IMR-90 (cell line): ENCODE measurements at regions not wholly inside any gene's neighbourhood (a gene's known extent, or its start where the extent isn't known, plus 50 kb on each side); places are given as distances from the start of the nearest gene placed in this dataset.

Experiments
- ATAC-seq: fragments of 200-7000 bp; cut with Tn5 transposase; 2 replicates; pipeline ENCODE4 v1.9.1; 2020; ENCODE audit warnings: low read depth, mild to moderate bottlenecking, moderate library complexity
- BruUV-seq: library from RNA; stranded (reverse); fragments of 400-500 nt; replicated peaks from 2 replicates; lab custom pipeline; 2021; lab: Mats Ljungman, UMichigan
- CTCF ChIA-PET: fragments of 300-600 bp; formaldehyde crosslinking; extraction: SDS; loops from one replicate; lab custom pipeline; 2021; ENCODE audit warnings: antibody characterized with exemption; lab: Yijun Ruan, JAX
- POLR2A ChIA-PET: fragments of 300-600 bp; sonication (Branson Sonifier 250); formaldehyde crosslinking; loops from one replicate; lab custom pipeline; 2022; ENCODE audit warnings: antibody characterized with exemption; ENCODE audit not compliant: unreplicated experiment; lab: Charles Lee
- DNase-seq: peaks from one replicate; pipeline ENCODE4 v3.0.0; 2013
- H2AFZ ChIP-seq: replicated peaks from 2 replicates; pipeline ENCODE3; 2013; ENCODE audit warnings: low read length, mild to moderate bottlenecking; ENCODE audit not compliant: poor library complexity
- H2AK5ac ChIP-seq: 2 replicates; pipeline ENCODE4 v1.6.1; 2013; ENCODE audit warnings: low read depth, low read length, inconsistent platforms
- H2AK9ac ChIP-seq: replicated peaks from 2 replicates; pipeline ENCODE3; 2013; ENCODE audit warnings: mild to moderate bottlenecking, low read depth, low read length, moderate library complexity; ENCODE audit not compliant: poor library complexity
- H2BK120ac ChIP-seq: 2 replicates; pipeline ENCODE4 v1.6.1; 2013; ENCODE audit warnings: low read depth, low read length, inconsistent platforms
- H2BK15ac ChIP-seq: 3 replicates; pipeline ENCODE4 v1.6.1; 2013; ENCODE audit warnings: low read depth, low read length, inconsistent platforms
- H2BK20ac ChIP-seq: 2 replicates; pipeline ENCODE4 v1.6.1; 2013; ENCODE audit warnings: low read depth, mild to moderate bottlenecking, inconsistent platforms, low read length, moderate library complexity
- H2BK5ac ChIP-seq: 2 replicates; pipeline ENCODE4 v1.6.1; 2013; ENCODE audit warnings: mild to moderate bottlenecking, low read depth, low read length, inconsistent platforms; ENCODE audit not compliant: poor library complexity, severe bottlenecking
- H3K14ac ChIP-seq: replicated peaks from 2 replicates; pipeline ENCODE4 v1.6.1; 2013; ENCODE audit warnings: low read depth, low read length, inconsistent platforms
- H3K18ac ChIP-seq: 2 replicates; pipeline ENCODE4 v1.6.1; 2013; ENCODE audit warnings: low read depth, low read length, control low read depth
- H3K23ac ChIP-seq: 2 replicates; pipeline ENCODE4 v1.6.1; 2013; ENCODE audit warnings: low read depth, low read length, inconsistent platforms
- H3K27ac ChIP-seq: 2 replicates; pipeline ENCODE4 v1.5.1; 2013; ENCODE audit warnings: mild to moderate bottlenecking, control low read depth, low read length; ENCODE audit not compliant: insufficient read depth
- H3K27me3 ChIP-seq: 2 replicates; pipeline ENCODE4 v1.6.1; 2013; ENCODE audit warnings: low read length; ENCODE audit not compliant: control insufficient read depth, insufficient read depth
- H3K36me3 ChIP-seq: 2 replicates; pipeline ENCODE4 v1.6.1; 2013; ENCODE audit warnings: low read length, mixed read lengths; ENCODE audit not compliant: control insufficient read depth, insufficient read depth
- H3K4ac ChIP-seq: 2 replicates; pipeline ENCODE4 v1.6.1; 2013; ENCODE audit warnings: low read depth, low read length, inconsistent platforms
- H3K4me1 ChIP-seq: 2 replicates; pipeline ENCODE4 v1.6.1; 2013; ENCODE audit warnings: low read length, mixed read lengths; ENCODE audit not compliant: control insufficient read depth, insufficient read depth
- H3K4me2 ChIP-seq: 2 replicates; pipeline ENCODE4 v1.6.1; 2013; ENCODE audit warnings: low read depth, mild to moderate bottlenecking, control low read depth, low read length, moderate library complexity
- H3K4me3 ChIP-seq: 2 replicates; pipeline ENCODE4 v1.5.1; 2013; ENCODE audit warnings: low read depth, mild to moderate bottlenecking, control low read depth, low read length, moderate library complexity; ENCODE audit not compliant: insufficient read depth
- H3K56ac ChIP-seq: 2 replicates; pipeline ENCODE4 v1.6.1; 2013; ENCODE audit warnings: low read length, inconsistent platforms; ENCODE audit not compliant: insufficient read depth; ENCODE audit errors: extremely low read depth
- H3K79me1 ChIP-seq, 2 experiments: 2 replicates each; pipeline ENCODE4 v1.6.1; 2013; ENCODE audit warnings: low read length in 2 of 2, inconsistent platforms in 1 of 2, low read depth in 1 of 2
- H3K9ac ChIP-seq: 2 replicates; pipeline ENCODE4 v1.6.1; 2013; ENCODE audit warnings: low read depth, low read length, control low read depth
- H3K9me1 ChIP-seq: 2 replicates; pipeline ENCODE4 v1.6.1; 2013; ENCODE audit warnings: low read length, inconsistent platforms; ENCODE audit not compliant: insufficient read depth
- H3K9me3 ChIP-seq: 2 replicates; pipeline ENCODE4 v1.6.1; 2013; ENCODE audit warnings: low read length; ENCODE audit not compliant: control insufficient read depth, insufficient read depth
- H4K20me1 ChIP-seq: 2 replicates; pipeline ENCODE4 v1.6.1; 2013; ENCODE audit warnings: low read length, inconsistent platforms; ENCODE audit not compliant: insufficient read depth
- H4K5ac ChIP-seq: 2 replicates; pipeline ENCODE4 v1.6.1; 2013; ENCODE audit warnings: mild to moderate bottlenecking, low read depth, low read length, control low read depth
- H4K8ac ChIP-seq, 2 experiments: 2 replicates each; pipeline ENCODE4 v1.6.1; 2013; ENCODE audit warnings: low read depth in 2 of 2, low read length in 2 of 2, control low read depth in 1 of 2, inconsistent platforms in 1 of 2
- H4K91ac ChIP-seq: 2 replicates; pipeline ENCODE4 v1.6.1; 2013; ENCODE audit warnings: low read depth, low read length, inconsistent platforms; ENCODE audit not compliant: insufficient read depth
- BHLHE40 ChIP-seq: fragments of 150-350 bp; IDR thresholded peaks from 2 replicates; pipeline ENCODE4 v1.6.1; 2016; ENCODE audit warnings: mild to moderate bottlenecking, low read depth, low read length
- CEBPB ChIP-seq: IDR thresholded peaks from 2 replicates; pipeline ENCODE4 v1.6.1; 2012; ENCODE audit warnings: low read depth, low read length, improper control_type of control experiment
- CHD1 ChIP-seq: IDR thresholded peaks from 2 replicates; pipeline ENCODE4 v1.6.1; 2012; ENCODE audit warnings: low read depth, low read length, improper control_type of control experiment
- FOS ChIP-seq: fragments of 150-350 bp; IDR thresholded peaks from 2 replicates; pipeline ENCODE4 v1.6.1; 2016; ENCODE audit warnings: low read depth, low read length
- MAFK ChIP-seq: IDR thresholded peaks from 2 replicates; pipeline ENCODE4 v1.6.1; 2012; ENCODE audit warnings: low read depth, low read length, improper control_type of control experiment
- MAZ ChIP-seq: IDR thresholded peaks from 2 replicates; pipeline ENCODE4 v1.6.1; 2012; ENCODE audit warnings: low read depth, mild to moderate bottlenecking, low read length, improper control_type of control experiment, moderate library complexity, borderline replicate concordance
- MXI1 ChIP-seq: IDR thresholded peaks from 2 replicates; pipeline ENCODE4 v1.6.1; 2012; ENCODE audit warnings: low read depth, mild to moderate bottlenecking, low read length, moderate library complexity, borderline replicate concordance
- NFE2L2 ChIP-seq: fragments of 150-350 bp; IDR thresholded peaks from 2 replicates; pipeline ENCODE4 v1.6.1; 2016; ENCODE audit warnings: low read depth, mild to moderate bottlenecking, low read length
- POLR2A ChIP-seq: IDR thresholded peaks from 2 replicates; pipeline ENCODE4 v1.6.1; 2012; ENCODE audit warnings: mild to moderate bottlenecking, low read depth, low read length
- RAD21 ChIP-seq: IDR thresholded peaks from 2 replicates; pipeline ENCODE4 v1.6.1; 2012; ENCODE audit warnings: low read length, improper control_type of control experiment
- RCOR1 ChIP-seq: IDR thresholded peaks from 2 replicates; pipeline ENCODE4 v1.6.1; 2012; ENCODE audit warnings: mild to moderate bottlenecking, low read length, improper control_type of control experiment; ENCODE audit not compliant: insufficient replicate concordance
- RFX5 ChIP-seq: IDR thresholded peaks from 2 replicates; pipeline ENCODE4 v1.8.0; 2012; ENCODE audit warnings: low read depth, mild to moderate bottlenecking, low read length, moderate library complexity
- SMC3 ChIP-seq: fragments of 150-350 bp; IDR thresholded peaks from 2 replicates; pipeline ENCODE4 v1.6.1; 2016; ENCODE audit warnings: low read depth, mild to moderate bottlenecking, antibody characterized with exemption, low read length, moderate library complexity
- WGBS, 2 experiments: methylation state at CpG; one replicate each; pipeline versions ENCODE4 v1.1.5 to v1.1.7; 2013; ENCODE audit warnings: missing lambda C conversion rate in 2 of 2; ENCODE audit not compliant: insufficient read length in 1 of 2; ENCODE audit errors: extremely low coverage in 2 of 2; 5-methylcytosine and 5-hydroxymethylcytosine counted together
- dilution Hi-C: fragments of 300-500 bp; cut with HindIII; formaldehyde crosslinking; loops from one replicate; pipeline ENCODE4 v1.14.3; 2018; ENCODE audit warnings: low sequenced_read_pairs; ENCODE audit not compliant: unreplicated experiment
- in situ Hi-C: fragments of 300-500 bp; cut with MboI; formaldehyde crosslinking; loops from 3 replicates; pipeline ENCODE4 v1.14.3; 2019; ENCODE audit warnings: low sequenced_read_pairs, inconsistent platforms, mixed read lengths
- intact Hi-C: fragments of 100-400 bp; cut with micrococcal nuclease; formaldehyde crosslinking; loops from 2 replicates; pipeline ENCODE4 v1.10.0; 2022
- TF ChIP-seq, protein P1 (sequence below): fragments of 150-350 bp; IDR thresholded peaks from 2 replicates; pipeline ENCODE4 v1.6.1; 2016; ENCODE audit warnings: low read depth, mild to moderate bottlenecking, low read length, moderate library complexity, borderline replicate concordance
- TF ChIP-seq, protein P2 (sequence below): fragments of 150-350 bp; IDR thresholded peaks from 2 replicates; pipeline ENCODE4 v1.6.1; 2017; ENCODE audit warnings: mild to moderate bottlenecking, antibody characterized with exemption, low read length, low read depth
- TF ChIP-seq, protein P3 (sequence below): conservative IDR thresholded peaks from 2 replicates; pipeline ENCODE4 v1.5.1; 2012; ENCODE audit warnings: mild to moderate bottlenecking, low read depth, low read length, improper control_type of control experiment

DNA sequence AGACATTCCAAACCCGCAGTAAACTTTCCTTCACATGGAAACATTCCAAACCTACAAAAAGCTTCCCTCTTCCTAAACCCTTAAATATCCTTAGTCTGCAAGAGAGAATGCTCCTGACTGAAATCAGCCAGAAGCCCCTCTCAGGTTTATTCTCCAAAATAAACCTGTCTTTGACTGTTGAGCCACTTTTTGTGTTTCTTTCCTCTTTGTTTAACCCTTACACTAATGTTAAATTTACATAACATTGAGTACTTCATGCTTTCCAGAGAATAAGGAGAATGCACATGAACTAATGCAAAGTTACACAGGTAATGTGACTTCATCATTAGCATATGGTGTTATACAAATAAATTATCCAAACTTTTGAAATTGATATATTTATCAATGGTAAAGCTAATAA is 262.6 kb upstream of the PRKCQ start:
- Histone ChIP-seq H3K79me1 (no peaks in the 10 kb centered on the region), H2BK15ac (no peak overlapping the region), H3K4ac (no peak overlapping the region), H4K8ac (no peak overlapping the region), H3K9me3 (0 out of 2 replicates have a peak, but pooled peaks cover 2% of the 10 kb centered on the region), H3K36me3 (no peaks in the 10 kb centered on the region), H2BK20ac (no peak overlapping the region), H2BK120ac (no peak overlapping the region), H3K18ac (no peak overlapping the region), H3K4me3 (no peak overlapping the region), H3K27ac (no peak overlapping the region), H3K14ac (no peak overlapping the region), H3K4me1 (no peaks in the 10 kb centered on the region), H3K27me3 (no peaks in the 10 kb centered on the region), H4K91ac (no peak overlapping the region), H4K5ac (no peak overlapping the region), H3K9me1 (no peaks in the 10 kb centered on the region), H4K20me1 (no peaks in the 10 kb centered on the region), H2AK9ac (no peak overlapping the region), H3K9ac (no peak overlapping the region), H3K23ac (no peak overlapping the region), H3K4me2 (no peak overlapping the region), H2AFZ (no peak overlapping the region), H2AK5ac (no peak overlapping the region), H2BK5ac (no peak overlapping the region), H3K56ac (no peak overlapping the region)
- dilution Hi-C loops (no loop called here), in situ Hi-C loops (no loop called here), intact Hi-C loops (no loop called here)
- no TSS peak for BruUV-seq
- no peak for ATAC-seq
- WGBS, 2 experiments = no CpG with 5 or more reads among the region's 1 CpG
- no peak for DNase-seq
- POLR2A ChIA-PET = no interaction called here
- TF ChIP-seq NFE2L2 (no peak), MXI1 (no peak), RCOR1 (no peak), RFX5 (no peak), MAFK (no peak), RAD21 (no peak), POLR2A (no peak), FOS (no peak), MAZ (no peak), BHLHE40 (no peak), SMC3 (no peak), CEBPB (no peak), CHD1 (no peak)
- TF ChIP-seq, protein P1, sequence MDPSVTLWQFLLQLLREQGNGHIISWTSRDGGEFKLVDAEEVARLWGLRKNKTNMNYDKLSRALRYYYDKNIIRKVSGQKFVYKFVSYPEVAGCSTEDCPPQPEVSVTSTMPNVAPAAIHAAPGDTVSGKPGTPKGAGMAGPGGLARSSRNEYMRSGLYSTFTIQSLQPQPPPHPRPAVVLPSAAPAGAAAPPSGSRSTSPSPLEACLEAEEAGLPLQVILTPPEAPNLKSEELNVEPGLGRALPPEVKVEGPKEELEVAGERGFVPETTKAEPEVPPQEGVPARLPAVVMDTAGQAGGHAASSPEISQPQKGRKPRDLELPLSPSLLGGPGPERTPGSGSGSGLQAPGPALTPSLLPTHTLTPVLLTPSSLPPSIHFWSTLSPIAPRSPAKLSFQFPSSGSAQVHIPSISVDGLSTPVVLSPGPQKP = no peak
- TF ChIP-seq, protein P2, sequence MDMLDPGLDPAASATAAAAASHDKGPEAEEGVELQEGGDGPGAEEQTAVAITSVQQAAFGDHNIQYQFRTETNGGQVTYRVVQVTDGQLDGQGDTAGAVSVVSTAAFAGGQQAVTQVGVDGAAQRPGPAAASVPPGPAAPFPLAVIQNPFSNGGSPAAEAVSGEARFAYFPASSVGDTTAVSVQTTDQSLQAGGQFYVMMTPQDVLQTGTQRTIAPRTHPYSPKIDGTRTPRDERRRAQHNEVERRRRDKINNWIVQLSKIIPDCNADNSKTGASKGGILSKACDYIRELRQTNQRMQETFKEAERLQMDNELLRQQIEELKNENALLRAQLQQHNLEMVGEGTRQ = no peak
- TF ChIP-seq, protein P3, sequence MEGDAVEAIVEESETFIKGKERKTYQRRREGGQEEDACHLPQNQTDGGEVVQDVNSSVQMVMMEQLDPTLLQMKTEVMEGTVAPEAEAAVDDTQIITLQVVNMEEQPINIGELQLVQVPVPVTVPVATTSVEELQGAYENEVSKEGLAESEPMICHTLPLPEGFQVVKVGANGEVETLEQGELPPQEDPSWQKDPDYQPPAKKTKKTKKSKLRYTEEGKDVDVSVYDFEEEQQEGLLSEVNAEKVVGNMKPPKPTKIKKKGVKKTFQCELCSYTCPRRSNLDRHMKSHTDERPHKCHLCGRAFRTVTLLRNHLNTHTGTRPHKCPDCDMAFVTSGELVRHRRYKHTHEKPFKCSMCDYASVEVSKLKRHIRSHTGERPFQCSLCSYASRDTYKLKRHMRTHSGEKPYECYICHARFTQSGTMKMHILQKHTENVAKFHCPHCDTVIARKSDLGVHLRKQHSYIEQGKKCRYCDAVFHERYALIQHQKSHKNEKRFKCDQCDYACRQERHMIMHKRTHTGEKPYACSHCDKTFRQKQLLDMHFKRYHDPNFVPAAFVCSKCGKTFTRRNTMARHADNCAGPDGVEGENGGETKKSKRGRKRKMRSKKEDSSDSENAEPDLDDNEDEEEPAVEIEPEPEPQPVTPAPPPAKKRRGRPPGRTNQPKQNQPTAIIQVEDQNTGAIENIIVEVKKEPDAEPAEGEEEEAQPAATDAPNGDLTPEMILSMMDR = no peak
- CTCF ChIA-PET = no interaction called here
